NCI-H2107 treated with DMSO at 0.1 percent for 48 hours (cell line): ENCODE measurements at regions not wholly inside any gene's neighbourhood (a gene's known extent, or its start where the extent isn't known, plus 50 kb on each side); places are given as distances from the start of the nearest gene placed in this dataset.

ENCODE experiments used
- DNase-seq: peaks from one replicate; lab custom pipeline; 2025; ENCODE audit not compliant: unreplicated experiment; lab: John Stamatoyannopoulos, UW

GRCh38 chr5:163772241-163772640 is 266.8 kb downstream of the MAT2B start:
- no peak for DNase-seq

GRCh38 chr5:163772644-163773043 is 267.2 kb downstream of the MAT2B start:
- DNase-seq: no peak

DNA sequence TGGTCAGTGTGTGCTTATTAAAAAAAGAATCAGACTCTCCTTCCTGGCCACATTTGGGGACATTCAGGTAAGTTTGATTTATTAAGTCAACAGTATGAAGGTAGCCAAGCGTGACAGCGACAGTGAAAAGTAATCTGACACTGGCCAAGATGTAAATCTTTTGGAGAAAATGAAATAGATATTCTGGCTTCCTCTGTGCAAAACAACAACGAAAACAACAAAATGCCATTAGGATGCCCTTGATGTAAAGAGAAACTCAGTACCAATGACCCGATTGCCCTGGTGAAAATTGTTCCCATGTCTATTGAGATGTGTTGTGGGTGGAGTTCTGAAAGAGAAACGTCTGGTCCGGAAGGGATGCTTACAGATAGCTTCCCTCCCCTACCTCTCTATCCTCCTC is 267.8 kb downstream of the MAT2B start:
- no peak for DNase-seq

DNA sequence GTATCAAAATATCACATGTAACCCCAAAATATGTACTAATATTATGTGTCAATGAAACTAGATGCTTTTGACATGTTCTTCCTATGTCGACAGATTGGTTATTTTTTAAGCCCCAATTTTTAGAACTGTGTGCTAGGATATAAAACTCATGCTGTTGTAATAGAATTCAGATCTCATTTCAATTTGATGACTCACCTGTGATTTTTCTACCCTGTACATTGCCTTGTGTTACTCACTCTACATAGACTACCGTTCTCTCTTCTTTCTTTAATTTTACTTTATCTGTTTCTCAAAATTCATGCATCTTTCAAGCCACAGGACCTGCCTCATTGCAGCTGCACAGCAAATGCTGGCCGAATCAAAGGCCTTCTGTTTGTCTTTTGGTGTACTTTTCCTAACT is 284.5 kb downstream of the MAT2B start:
- no peak for DNase-seq

GRCh38 chr5:163790497-163790896 is 285.1 kb downstream of the MAT2B start:
- DNase-seq: no peak

DNA sequence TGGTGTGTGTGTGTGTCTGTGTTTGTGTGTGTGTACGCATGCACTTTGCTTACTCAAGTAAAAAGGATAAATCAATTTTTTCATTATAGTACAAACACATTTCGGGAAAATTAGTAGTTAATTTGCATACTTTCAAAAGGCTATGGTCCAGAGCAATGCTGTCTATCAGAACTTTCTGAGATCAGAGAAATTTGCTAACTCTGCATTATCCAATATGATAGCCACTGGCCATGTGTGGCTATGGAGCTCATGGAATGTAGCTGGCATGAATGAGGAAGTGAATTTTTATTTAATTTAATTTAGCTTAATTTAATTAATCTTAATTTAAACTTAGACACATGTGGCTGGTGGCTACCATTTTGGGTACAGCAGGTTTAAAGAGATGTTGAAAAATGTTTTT is 289.6 kb downstream of the MAT2B start:
- no peak for DNase-seq

DNA sequence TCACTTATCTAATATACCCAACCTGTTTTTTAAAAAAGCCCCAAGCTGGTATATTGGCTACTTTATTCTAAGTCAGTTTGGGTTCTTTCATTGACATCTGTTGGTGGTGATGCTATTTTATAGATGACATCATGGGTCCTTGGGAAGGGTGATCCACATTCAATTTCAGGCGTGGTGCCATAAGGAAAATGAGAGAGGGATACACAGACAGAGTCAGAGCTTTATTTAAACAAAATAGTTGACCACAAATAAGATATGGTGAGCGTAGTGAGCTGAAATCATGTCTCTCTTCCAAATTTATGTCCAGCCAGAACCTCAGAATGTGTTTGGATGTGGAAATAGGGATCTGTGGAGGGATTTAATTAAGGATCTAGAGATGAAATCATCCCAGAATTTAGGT is 302.4 kb downstream of the MAT2B start:
- no peak for DNase-seq

GRCh38 chr5:163809473-163809872 is 304.1 kb downstream of the MAT2B start:
- DNase-seq: no peak

GRCh38 chr5:163813900-163814299 is 308.5 kb downstream of the MAT2B start:
- DNase-seq: no peak

DNA sequence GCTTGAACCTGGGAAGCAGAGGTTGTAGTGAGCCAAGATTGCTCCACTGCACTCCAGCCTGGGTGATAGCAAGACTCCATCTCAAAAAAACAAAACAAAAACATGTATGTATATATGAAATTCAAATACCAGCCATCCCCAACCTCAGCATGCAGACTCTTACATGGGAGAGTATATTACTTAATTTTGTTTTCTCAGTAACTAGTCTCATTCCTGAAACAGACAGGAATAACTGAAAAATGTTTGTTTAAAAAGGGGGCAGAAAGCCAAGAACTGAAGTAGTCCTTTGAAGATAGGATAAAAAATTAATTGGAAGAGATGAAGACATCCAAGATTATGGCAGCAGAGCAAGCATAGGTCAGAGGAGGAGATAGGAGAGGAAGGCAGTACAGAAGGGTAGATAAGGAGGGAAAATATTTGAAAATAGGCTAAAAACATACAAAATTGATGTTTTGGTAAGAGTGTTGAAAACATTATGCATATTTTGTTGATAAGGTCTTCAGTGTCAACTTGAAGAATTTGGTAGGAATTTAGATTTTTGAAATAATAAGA is 309.9 kb downstream of the MAT2B start:
- no peak for DNase-seq

GRCh38 chr5:163821142-163821541 is 315.7 kb downstream of the MAT2B start:
- DNase-seq: no peak

GRCh38 chr5:163822548-163822947 is 317.1 kb downstream of the MAT2B start:
- no peak for DNase-seq

GRCh38 chr5:163825661-163826060 is 320.2 kb downstream of the MAT2B start:
- DNase-seq: no peak

DNA sequence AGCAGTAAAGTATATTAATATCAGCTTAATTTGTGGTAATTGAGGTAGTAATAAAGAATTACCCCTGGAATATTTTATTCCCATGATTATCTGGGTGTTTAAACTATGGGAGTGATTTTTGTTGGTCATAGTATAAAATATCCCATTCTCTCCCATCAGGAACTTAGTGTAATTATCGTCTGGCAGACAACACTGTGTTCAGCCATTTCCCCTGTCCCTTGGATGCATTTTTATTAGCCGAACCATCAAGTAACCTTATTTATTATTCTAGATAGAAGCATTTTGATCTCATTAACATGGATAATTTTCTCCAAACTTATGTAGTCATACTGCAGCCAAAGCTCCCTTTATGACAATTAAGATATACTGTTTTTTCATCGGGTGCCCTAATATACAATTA is 320.8 kb downstream of the MAT2B start:
- no peak for DNase-seq

DNA sequence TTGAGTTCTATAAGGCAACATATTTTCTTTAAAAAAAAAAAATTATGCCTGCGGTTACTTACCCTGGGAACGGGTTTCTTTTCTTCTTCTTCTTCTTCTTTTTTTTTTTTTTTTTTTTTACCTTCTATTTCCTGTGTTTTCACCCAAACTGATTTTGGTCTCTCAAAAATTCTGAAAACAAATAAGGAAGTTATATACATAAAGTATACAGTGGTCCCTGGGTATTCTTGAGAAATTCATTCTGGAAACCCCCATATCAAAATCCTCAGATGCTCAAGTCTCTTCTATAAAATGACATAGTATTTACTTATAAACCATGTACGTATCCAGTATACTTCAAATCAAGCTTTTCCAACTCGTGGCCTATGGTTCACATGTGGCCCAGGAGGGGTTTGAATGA is 326.7 kb downstream of the MAT2B start:
- no peak for DNase-seq

DNA sequence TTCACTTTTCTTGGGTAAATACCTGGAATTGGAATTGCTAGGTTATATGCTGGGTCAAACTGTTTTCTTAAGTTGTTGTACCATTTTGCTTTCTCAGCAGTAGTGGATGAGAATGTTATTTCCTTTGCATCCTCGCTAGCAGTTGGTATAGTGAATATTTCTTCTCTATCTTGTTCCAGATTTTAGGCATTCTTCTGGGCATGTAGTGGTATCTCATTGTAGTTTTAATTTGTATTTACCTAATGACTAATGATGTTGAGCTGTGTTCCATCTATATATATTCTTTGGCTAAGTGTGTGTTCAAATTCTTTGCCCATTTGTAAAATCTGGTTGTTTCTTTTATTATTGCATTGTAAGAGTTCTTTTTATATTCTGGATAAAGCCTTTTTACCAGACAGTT is 333.3 kb downstream of the MAT2B start:
- DNase-seq: no peak

DNA sequence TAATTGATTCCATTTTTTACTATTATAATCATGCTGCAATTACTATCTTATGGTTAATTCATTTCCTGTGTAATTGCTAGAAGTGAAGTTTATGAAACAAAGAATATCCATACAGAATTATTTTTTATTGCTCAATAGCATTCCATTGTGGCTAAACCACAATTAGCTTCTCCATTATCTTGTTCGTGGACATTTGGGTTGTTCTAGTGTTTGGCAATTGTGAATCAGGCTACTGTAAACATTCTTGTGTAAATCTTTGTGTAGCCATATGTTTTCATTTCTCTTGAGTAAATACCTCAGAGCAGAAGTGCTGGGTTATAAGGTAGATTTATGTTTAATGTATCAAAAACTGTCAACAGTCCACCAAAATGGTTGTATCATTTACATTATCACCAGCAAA is 341.1 kb downstream of the MAT2B start:
- no peak for DNase-seq

- no peak for DNase-seq
Measured at GRCh38 chr5:163855754-163856153, 350.3 kb downstream of the MAT2B start.

- DNase-seq: no peak
Measured at GRCh38 chr5:163861670-163862069, 356.3 kb downstream of the MAT2B start.

DNA sequence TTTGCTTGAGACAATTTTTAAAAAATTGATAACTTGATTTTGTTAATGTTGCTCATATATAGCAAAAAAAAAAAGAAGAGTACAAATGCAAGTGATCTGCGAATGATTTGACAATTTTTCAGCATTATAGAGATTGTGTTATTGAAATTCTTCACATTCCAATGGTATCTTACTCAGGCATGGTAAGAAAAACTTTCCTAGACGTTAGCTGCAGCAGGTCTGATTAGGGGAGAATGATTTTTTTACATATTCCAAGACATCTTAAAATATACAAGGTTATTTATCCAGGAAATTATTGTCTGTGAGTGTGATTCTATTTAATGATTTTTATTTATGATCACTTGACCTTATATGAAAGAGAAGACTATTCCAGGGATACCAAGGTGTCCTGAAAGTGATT is 361.9 kb downstream of the MAT2B start:
- no peak for DNase-seq

GRCh38 chr5:163867738-163868137 is 362.3 kb downstream of the MAT2B start:
- no peak for DNase-seq

DNA sequence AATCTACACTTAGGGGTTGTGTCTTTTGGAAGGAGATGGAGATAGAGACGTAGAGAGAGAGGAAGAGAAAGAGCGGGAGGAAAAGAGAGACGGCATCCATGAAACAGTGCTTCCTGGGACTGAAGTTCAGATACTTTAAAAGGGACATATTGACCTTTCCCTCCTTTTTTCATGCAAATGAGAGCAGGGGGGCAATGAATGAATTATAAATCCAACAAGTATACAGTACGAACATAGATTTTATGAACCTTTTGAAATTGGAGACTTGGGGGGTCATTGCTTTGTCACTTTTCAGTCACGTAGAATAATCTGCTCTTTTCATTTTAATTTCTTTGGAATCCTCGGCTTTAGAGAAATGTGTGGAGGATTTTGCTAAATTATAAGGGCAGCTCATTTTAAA is 364.2 kb downstream of the MAT2B start:
- DNase-seq: no peak

- no peak for DNase-seq
Measured at GRCh38 chr5:163870441-163870840, 365.0 kb downstream of the MAT2B start.

- no peak for DNase-seq
Measured at GRCh38 chr5:163874431-163874830, 369.0 kb downstream of the MAT2B start.
